Panc1 (cell line): ENCODE measurements at regions not wholly inside any gene's neighbourhood (a gene's known extent, or its start where the extent isn't known, plus 50 kb on each side); places are given as distances from the start of the nearest gene placed in this dataset.

Experiments
- POLR2AphosphoS5 ChIP-seq: IDR thresholded peaks from 2 replicates; pipeline ENCODE4 v1.6.1; 2012; ENCODE audit warnings: mild to moderate bottlenecking, low read depth, low read length, moderate library complexity
- SIN3A ChIP-seq: IDR thresholded peaks from 2 replicates; pipeline ENCODE4 v1.6.1; 2012; ENCODE audit warnings: low read depth, mild to moderate bottlenecking, low read length, moderate library complexity, borderline replicate concordance; ENCODE audit not compliant: insufficient read depth
- TCF7L2 ChIP-seq: IDR thresholded peaks from 2 replicates; pipeline ENCODE4 v1.6.1; 2011; ENCODE audit warnings: mild to moderate bottlenecking, low read depth, low read length, inconsistent platforms
- TF ChIP-seq, protein P1 (sequence below): fragments of 450-650 bp; IDR thresholded peaks from 2 replicates; pipeline ENCODE4 v1.5.1; 2017; ENCODE audit warnings: mild to moderate bottlenecking
- TF ChIP-seq, protein P2 (sequence below), 2 experiments: IDR thresholded peaks; 2 replicates each; pipeline ENCODE4 v1.6.1; 2011 to 2012; ENCODE audit warnings: low read depth in 2 of 2, control low read depth in 1 of 2, low read length in 1 of 2, mild to moderate bottlenecking in 1 of 2, moderate library complexity in 1 of 2; ENCODE audit not compliant: insufficient read depth in 1 of 2

DNA sequence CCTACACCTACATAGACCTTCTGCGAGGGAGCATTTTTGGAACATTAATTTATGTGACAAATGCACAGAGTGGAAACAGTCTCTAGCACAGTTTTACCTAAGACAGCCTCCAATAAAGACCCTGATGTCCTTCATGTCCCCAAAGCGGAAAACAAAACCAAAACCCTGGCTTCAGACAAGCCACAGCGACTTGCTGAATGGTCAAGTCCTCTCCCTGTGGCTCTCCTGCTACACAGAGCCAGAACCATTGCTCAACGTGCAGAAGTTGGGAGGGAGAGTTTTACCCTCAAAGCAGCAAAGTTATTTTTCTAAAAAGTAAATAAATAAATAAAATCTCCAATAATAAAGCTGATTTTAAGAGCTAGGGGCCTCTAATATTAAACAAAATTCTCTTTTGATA, 135.0 kb upstream of the TMEM132C start:
- TF ChIP-seq, protein P1, sequence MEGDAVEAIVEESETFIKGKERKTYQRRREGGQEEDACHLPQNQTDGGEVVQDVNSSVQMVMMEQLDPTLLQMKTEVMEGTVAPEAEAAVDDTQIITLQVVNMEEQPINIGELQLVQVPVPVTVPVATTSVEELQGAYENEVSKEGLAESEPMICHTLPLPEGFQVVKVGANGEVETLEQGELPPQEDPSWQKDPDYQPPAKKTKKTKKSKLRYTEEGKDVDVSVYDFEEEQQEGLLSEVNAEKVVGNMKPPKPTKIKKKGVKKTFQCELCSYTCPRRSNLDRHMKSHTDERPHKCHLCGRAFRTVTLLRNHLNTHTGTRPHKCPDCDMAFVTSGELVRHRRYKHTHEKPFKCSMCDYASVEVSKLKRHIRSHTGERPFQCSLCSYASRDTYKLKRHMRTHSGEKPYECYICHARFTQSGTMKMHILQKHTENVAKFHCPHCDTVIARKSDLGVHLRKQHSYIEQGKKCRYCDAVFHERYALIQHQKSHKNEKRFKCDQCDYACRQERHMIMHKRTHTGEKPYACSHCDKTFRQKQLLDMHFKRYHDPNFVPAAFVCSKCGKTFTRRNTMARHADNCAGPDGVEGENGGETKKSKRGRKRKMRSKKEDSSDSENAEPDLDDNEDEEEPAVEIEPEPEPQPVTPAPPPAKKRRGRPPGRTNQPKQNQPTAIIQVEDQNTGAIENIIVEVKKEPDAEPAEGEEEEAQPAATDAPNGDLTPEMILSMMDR = no peak
- TF ChIP-seq, protein P2, sequence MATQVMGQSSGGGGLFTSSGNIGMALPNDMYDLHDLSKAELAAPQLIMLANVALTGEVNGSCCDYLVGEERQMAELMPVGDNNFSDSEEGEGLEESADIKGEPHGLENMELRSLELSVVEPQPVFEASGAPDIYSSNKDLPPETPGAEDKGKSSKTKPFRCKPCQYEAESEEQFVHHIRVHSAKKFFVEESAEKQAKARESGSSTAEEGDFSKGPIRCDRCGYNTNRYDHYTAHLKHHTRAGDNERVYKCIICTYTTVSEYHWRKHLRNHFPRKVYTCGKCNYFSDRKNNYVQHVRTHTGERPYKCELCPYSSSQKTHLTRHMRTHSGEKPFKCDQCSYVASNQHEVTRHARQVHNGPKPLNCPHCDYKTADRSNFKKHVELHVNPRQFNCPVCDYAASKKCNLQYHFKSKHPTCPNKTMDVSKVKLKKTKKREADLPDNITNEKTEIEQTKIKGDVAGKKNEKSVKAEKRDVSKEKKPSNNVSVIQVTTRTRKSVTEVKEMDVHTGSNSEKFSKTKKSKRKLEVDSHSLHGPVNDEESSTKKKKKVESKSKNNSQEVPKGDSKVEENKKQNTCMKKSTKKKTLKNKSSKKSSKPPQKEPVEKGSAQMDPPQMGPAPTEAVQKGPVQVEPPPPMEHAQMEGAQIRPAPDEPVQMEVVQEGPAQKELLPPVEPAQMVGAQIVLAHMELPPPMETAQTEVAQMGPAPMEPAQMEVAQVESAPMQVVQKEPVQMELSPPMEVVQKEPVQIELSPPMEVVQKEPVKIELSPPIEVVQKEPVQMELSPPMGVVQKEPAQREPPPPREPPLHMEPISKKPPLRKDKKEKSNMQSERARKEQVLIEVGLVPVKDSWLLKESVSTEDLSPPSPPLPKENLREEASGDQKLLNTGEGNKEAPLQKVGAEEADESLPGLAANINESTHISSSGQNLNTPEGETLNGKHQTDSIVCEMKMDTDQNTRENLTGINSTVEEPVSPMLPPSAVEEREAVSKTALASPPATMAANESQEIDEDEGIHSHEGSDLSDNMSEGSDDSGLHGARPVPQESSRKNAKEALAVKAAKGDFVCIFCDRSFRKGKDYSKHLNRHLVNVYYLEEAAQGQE (IDR thresholded peaks at IDR 0.05; ENCODE audit: insufficient read depth in 1 of 2, low read depth in 2 of 2, low read length in 1 of 2) = no peak
- TF ChIP-seq POLR2AphosphoS5 (no peak), SIN3A (no peak), TCF7L2 (no peak)
